Panc1 (cell line): ENCODE measurements at regions not wholly inside any gene's neighbourhood (a gene's known extent, or its start where the extent isn't known, plus 50 kb on each side); places are given as distances from the start of the nearest gene placed in this dataset.
A peak's percentile ranks its signal among the peaks of the same experiment; 100 is the strongest.

ENCODE experiments used
- ATAC-seq: fragments of 200-7000 bp; cut with Tn5 transposase; 2 replicates; pipeline ENCODE4 v1.9.1; 2020; ENCODE audit warnings: mild to moderate bottlenecking, moderate library complexity
- BruUV-seq: library from RNA; stranded (reverse); fragments of 400-500 nt; replicated peaks from 2 replicates; lab custom pipeline; 2021; lab: Mats Ljungman, UMichigan
- CTCF ChIA-PET: fragments of 300-600 bp; sonication (Branson Sonifier 250); formaldehyde crosslinking; loops from one replicate; lab custom pipeline; 2022; ENCODE audit warnings: antibody characterized with exemption; lab: Charles Lee
- POLR2A ChIA-PET: fragments of 300-600 bp; sonication (Branson Sonifier 250); formaldehyde crosslinking; loops from one replicate; lab custom pipeline; 2022; ENCODE audit warnings: antibody characterized with exemption; lab: Charles Lee
- DNase-seq: peaks from one replicate; pipeline ENCODE4 v3.0.0-alpha.2; 2010; ENCODE audit warnings: low read depth, low spot score
- H3K27ac ChIP-seq: 2 replicates; pipeline ENCODE4 v1.5.1; 2011; ENCODE audit warnings: mild to moderate bottlenecking, low read length, inconsistent platforms
- H3K27me3 ChIP-seq: fragments of 200-500 bp; sonication (Bioruptor generic); 2 replicates; pipeline ENCODE4 v1.6.0; 2014; ENCODE audit warnings: low read length, inconsistent platforms; ENCODE audit not compliant: control insufficient read depth, insufficient read depth
- H3K36me3 ChIP-seq: fragments of 200-500 bp; sonication (Bioruptor generic); 2 replicates; pipeline ENCODE4 v1.5.1; 2014; ENCODE audit warnings: inconsistent platforms, mild to moderate bottlenecking, low read length, moderate library complexity; ENCODE audit not compliant: control insufficient read depth, insufficient read depth
- H3K4me1 ChIP-seq: 2 replicates; pipeline ENCODE4 v1.5.1; 2011; ENCODE audit warnings: inconsistent platforms, mild to moderate bottlenecking, low read length, moderate library complexity; ENCODE audit not compliant: control insufficient read depth, insufficient read depth
- H3K4me3 ChIP-seq, 2 experiments: 2 replicates each; pipeline ENCODE4 v1.5.1; 2011 to 2012; ENCODE audit warnings: low read depth in 2 of 2, low read length in 2 of 2, mild to moderate bottlenecking in 2 of 2, inconsistent platforms in 1 of 2, moderate library complexity in 1 of 2
- H3K9me3 ChIP-seq: fragments of 200-500 bp; sonication (Bioruptor generic); 2 replicates; pipeline ENCODE4 v1.5.1; 2014; ENCODE audit warnings: low read depth, mild to moderate bottlenecking, inconsistent platforms, low read length, moderate library complexity; ENCODE audit not compliant: control insufficient read depth, insufficient read depth
- POLR2AphosphoS5 ChIP-seq: IDR thresholded peaks from 2 replicates; pipeline ENCODE4 v1.6.1; 2012; ENCODE audit warnings: mild to moderate bottlenecking, low read depth, low read length, moderate library complexity
- REST ChIP-seq, 2 experiments: IDR thresholded peaks; 2 replicates each; pipeline ENCODE4 v1.6.1; 2011 to 2012; ENCODE audit warnings: low read depth in 2 of 2, control low read depth in 1 of 2, low read length in 1 of 2, mild to moderate bottlenecking in 1 of 2, moderate library complexity in 1 of 2; ENCODE audit not compliant: insufficient read depth in 1 of 2
- SIN3A ChIP-seq: IDR thresholded peaks from 2 replicates; pipeline ENCODE4 v1.6.1; 2012; ENCODE audit warnings: low read depth, mild to moderate bottlenecking, low read length, moderate library complexity, borderline replicate concordance; ENCODE audit not compliant: insufficient read depth
- TCF7L2 ChIP-seq: IDR thresholded peaks from 2 replicates; pipeline ENCODE4 v1.6.1; 2011; ENCODE audit warnings: mild to moderate bottlenecking, low read depth, low read length, inconsistent platforms
- in situ Hi-C: cut with HindIII; loops from 2 replicates; pipeline ENCODE4 v1.10.0; 2016; ENCODE audit warnings: low sequenced_read_pairs, low pct_unique_long_range_greater_than_20kb
- intact Hi-C: fragments of 100-400 bp; cut with micrococcal nuclease; formaldehyde crosslinking; loops from one replicate; pipeline ENCODE4 v1.10.0; 2022; ENCODE audit not compliant: unreplicated experiment
- TF ChIP-seq, protein P1 (sequence below): fragments of 450-650 bp; IDR thresholded peaks from 2 replicates; pipeline ENCODE4 v1.5.1; 2017; ENCODE audit warnings: mild to moderate bottlenecking

- TF ChIP-seq SIN3A, result no peak
- no peaks in the 10 kb centered on the region for H3K27me3 ChIP-seq
- H3K4me3 ChIP-seq, result no peak overlapping the region
- ChIA-PET CTCF (no interaction called here), POLR2A (no interaction called here)
- no peak overlapping the region for H3K27ac ChIP-seq
- H3K4me1 ChIP-seq, result peaks cover 2% of the 10 kb centered on the region; the same call in 1 of the 2 replicates
- BruUV-seq, result no TSS peak
- H3K36me3 ChIP-seq, result no peaks in the 10 kb centered on the region
- in situ Hi-C loops, result no loop called here
- intact Hi-C loops, result no loop called here
- ATAC-seq (peak; percentile 58; the same call in 1 of the 2 replicates), DNase-seq (no peak)
- H3K9me3 ChIP-seq, result no peaks in the 10 kb centered on the region
These were observed 55.6 kb upstream of the FBXO28 start for GRCh38 chr1:224058303-224058702.

- ChIA-PET POLR2A (no interaction called here), CTCF (no interaction called here)
- H3K9me3 ChIP-seq, result no peaks in the 10 kb centered on the region
- ATAC-seq (no peak), DNase-seq (no peak)
- no peak for TF ChIP-seq POLR2AphosphoS5
- TF ChIP-seq REST (IDR thresholded peaks at IDR 0.05; ENCODE audit: insufficient read depth in 1 of 2, low read depth in 2 of 2, low read length in 1 of 2), result no peak
- TF ChIP-seq, protein P1, sequence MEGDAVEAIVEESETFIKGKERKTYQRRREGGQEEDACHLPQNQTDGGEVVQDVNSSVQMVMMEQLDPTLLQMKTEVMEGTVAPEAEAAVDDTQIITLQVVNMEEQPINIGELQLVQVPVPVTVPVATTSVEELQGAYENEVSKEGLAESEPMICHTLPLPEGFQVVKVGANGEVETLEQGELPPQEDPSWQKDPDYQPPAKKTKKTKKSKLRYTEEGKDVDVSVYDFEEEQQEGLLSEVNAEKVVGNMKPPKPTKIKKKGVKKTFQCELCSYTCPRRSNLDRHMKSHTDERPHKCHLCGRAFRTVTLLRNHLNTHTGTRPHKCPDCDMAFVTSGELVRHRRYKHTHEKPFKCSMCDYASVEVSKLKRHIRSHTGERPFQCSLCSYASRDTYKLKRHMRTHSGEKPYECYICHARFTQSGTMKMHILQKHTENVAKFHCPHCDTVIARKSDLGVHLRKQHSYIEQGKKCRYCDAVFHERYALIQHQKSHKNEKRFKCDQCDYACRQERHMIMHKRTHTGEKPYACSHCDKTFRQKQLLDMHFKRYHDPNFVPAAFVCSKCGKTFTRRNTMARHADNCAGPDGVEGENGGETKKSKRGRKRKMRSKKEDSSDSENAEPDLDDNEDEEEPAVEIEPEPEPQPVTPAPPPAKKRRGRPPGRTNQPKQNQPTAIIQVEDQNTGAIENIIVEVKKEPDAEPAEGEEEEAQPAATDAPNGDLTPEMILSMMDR, result no peak
- TF ChIP-seq SIN3A, result no peak
- TF ChIP-seq TCF7L2, result no peak
- intact Hi-C loops, result no loop called here
- H3K36me3 ChIP-seq, result no peaks in the 10 kb centered on the region
- no TSS peak for BruUV-seq
- in situ Hi-C loops, result no loop called here
- no peak overlapping the region for H3K27ac ChIP-seq
- H3K4me1 ChIP-seq, result peaks cover 2% of the 10 kb centered on the region; the same call in 1 of the 2 replicates
- H3K4me3 ChIP-seq, result no peak overlapping the region
- H3K27me3 ChIP-seq, result no peaks in the 10 kb centered on the region
These were observed 56.3 kb upstream of the FBXO28 start for GRCh38 chr1:224057461-224058199.

- TF ChIP-seq POLR2AphosphoS5, result no peak
- no peak for TF ChIP-seq TCF7L2
- TF ChIP-seq SIN3A, result no peak
- TF ChIP-seq, protein P1, result no peak
- TF ChIP-seq REST (IDR thresholded peaks at IDR 0.05; ENCODE audit: insufficient read depth in 1 of 2, low read depth in 2 of 2, low read length in 1 of 2), result no peak
- no peak overlapping the region for H3K4me3 ChIP-seq
- ATAC-seq (no peak), DNase-seq (no peak)
- H3K4me1 ChIP-seq, result peaks cover 2% of the 10 kb centered on the region; the same call in 1 of the 2 replicates
- H3K27ac ChIP-seq, result no peak overlapping the region
- no peaks in the 10 kb centered on the region for H3K9me3 ChIP-seq
- no TSS peak for BruUV-seq
- no peaks in the 10 kb centered on the region for H3K36me3 ChIP-seq
- CTCF ChIA-PET, result no interaction called here
- H3K27me3 ChIP-seq, result no peaks in the 10 kb centered on the region
- POLR2A ChIA-PET, result no interaction called here
- in situ Hi-C loops (no loop called here), intact Hi-C loops (loop anchor here (5.0 kb wide), 1 partner anchor 357 kb away; no protein-coding TSS in a partner anchor)
These were observed 59.3 kb upstream of the FBXO28 start for GRCh38 chr1:224054611-224055010.
